Germinal center (tissue), 1 donor: ENCODE measurements at regions not wholly inside any gene's neighbourhood (a gene's known extent, or its start where the extent isn't known, plus 50 kb on each side); places are given as distances from the start of the nearest gene placed in this dataset.
"Not testable (repeated sequence)": the region's sequence is repeated elsewhere in the genome, so short reads cannot be mapped to it uniquely, and the experiment has no call there.

Source experiments
- DNase-seq: peaks from one replicate; pipeline ENCODE4 v3.0.0; 2012; ENCODE audit warnings: mixed read lengths, low spot score

DNA sequence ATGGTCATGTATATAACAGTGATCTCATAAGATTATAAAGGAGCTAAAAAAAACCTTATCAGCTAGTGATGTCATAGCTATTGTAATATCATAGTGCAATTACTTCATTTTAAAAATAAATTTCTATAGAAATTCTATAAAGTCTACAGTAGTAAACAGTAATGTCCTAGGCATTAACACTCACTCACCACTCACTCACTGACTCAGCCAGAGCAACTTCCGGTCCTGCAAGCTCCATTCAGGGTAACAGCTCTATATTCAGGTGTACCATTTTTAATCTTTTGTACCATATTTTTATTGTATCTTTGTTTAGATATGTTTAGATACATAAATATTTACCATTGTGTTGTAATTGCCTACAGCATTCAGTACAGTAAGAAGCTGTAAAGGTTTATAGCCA, 524.4 kb upstream of the CDH5 start:
- DNase-seq = no peak

DNA sequence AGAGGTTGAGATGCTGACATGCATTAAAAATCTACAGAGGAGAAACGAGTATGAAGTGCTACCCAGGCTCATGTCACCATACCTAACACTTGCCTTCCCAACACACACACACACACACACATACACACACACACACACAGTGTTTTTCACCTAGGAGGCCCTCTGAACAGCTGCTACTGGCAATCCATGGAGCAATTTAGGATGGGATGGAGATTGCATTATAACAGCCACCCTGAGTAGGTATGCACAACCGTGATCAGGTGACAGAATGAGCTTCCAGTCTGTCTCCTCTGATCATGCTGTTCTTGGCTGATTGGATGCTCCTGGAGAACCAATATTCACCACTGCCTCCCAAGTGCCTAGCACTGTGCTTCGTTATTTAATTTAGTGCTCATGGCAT, 528.5 kb upstream of the CDH5 start:
- DNase-seq = no peak

DNA sequence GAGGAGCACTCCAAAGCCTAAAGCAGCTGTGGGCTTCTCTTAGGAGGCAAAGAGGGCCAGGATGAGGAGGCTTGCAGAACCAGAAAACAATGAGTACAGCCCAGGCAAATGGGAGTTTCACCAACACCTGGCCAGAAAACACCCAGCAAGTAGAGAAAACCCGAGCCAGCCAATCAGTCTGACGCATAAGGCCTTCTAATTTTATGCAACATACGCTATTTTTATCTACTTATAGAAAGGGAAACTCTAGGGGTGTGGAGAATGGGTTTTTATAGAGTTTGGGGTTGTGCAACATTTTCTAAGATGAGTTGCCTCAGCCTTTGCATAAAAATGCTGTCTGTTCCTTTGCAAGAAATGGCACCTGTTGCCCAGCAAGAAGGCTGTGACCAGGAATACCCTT, 529.0 kb upstream of the CDH5 start:
- DNase-seq = no peak

DNA sequence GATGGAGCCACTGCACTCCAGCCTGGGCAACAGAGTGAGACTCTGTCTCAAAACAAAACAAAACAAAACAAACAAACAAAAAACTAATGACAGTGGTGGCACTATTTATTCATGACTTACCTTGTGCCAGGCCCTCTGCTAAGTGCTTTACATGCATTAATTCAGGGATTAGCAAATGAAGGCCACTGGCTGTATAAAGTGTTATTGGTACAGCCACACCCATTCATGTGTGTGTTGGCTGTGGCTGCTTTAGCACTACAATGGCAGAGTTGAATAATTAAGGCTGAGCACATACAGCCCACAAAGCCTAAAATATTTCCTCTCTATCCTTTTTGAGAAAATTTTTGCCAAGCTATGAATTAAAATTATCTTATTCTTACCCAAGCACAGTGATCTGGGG, 531.8 kb upstream of the CDH5 start:
- no peak for DNase-seq

DNA sequence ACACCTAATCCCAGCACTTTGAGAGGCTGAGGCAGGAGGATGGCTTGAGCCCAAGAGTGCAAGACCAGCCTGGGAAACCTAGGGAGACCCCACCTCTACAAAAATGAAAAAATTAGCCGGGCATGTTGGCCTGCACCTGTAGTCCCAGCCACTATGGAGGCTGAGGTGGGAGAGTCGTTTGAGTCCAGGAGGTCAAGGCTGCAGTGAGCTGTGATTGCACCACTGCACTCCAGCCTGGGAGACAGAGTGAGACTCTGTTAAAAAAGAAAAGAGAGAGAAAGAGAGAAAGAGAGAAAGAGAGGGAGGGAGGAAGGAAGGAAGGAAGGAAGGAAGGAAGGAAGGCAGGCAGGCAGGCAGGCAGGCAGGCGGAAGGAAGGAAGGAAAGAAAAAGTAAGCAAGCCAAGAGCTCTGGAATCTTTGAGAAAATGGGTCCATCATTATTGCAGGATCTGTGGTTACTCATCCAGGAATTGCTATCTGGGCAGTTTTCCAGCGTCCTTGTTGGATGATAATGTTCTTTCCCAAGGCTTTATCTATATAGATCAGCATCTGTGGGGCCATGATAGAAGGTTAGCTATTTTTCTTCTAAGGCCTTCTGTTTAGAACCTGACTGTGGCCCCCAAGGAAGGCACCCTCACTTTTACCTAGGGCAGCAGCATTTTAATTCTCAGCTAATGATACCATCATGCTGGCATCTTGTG, 533.2 kb upstream of the CDH5 start:
- DNase-seq = no peak

DNA sequence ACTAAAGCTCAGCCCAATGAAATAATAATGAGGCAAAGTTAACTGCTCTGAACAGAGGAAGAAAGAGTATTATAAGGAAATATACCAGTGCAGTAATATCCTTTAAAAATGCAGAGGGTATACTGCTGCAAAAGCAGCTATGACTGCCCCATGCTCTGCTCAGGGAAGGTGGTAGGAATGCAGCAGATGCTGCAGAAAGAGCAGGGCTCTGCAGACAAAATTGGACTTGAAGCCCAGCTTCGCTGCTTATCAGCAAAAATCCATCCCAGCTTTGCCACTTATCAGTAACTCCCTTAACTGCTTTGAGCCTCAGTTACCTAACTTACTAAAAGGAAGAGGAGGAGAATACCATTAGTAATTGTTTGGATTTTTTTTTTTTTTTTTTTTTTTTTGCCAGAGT, 533.8 kb upstream of the CDH5 start:
- DNase-seq = no peak

DNA sequence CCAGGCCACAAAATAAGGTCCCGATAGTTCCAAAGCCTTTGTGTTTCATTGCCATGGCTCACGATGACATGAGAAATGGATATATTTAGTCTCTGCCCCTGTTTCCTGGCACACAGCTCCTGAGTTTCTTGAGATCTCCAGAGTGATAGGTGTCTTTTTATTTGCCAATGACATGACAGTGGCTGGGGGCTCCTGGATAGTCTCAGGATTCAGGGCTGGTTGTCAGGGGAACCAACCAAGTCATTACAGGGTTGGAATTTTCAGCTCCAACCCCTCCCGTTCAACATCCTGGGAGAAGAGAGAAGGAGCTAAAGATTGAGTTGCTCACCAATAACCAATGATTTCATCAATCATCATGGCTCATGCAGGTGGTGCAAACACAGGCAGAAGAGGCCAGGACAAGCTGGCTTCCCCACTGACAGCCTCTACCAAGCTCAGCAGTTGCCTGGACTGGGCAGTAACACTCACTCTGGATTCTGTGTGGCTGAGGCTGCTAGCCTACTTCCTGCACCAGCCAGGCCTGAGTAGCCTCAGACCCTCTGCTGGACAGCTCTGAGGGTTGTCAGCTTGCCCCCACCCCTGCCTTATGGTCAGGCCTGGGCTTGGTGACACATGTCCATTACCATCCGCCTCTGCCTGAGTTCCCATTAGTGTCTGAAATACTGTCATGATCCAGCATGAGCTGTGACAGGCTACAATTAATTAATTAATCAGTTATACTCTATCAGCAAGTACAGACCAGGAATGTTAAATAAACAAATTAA, 534.4 kb upstream of the CDH5 start:
- no peak for DNase-seq

DNA sequence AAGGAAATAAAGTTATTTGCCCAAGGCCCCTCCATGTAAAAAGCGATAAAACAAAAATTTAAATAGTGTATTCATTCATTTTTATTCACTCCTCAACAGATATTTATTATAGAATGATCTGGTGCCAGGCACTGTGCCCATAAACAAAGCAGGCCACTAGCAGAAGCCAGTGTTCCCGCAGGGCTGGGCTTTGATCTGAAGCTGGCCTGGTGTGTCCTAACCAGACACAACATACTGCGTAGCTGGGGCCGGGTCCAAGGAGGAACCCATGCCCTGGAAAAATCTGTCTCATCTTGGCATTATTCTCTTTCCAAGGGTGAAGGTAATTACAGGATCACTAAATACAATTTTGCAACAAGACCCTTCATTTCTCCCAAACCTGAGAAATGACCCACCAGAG, 537.4 kb upstream of the CDH5 start:
- DNase-seq = no peak

DNA sequence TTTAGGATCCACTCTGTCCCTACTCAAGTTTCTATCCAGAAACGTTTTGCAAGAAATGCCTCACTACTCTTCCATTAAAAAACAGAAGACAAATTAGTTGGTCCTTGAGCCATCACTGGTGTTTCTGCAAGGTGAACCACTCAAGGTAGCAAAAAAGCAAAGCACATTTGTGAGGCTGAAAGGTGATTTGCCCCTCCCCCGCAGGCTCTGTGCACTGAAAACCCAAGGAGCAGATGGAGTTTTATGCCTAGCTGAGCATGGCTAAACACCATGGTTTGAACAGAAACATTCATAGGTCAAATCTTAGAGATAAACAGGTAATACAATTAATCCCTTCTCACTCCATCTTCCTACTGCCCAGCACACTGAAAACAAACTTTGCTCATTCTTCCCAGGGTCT, 538.2 kb upstream of the CDH5 start:
- no peak for DNase-seq

DNA sequence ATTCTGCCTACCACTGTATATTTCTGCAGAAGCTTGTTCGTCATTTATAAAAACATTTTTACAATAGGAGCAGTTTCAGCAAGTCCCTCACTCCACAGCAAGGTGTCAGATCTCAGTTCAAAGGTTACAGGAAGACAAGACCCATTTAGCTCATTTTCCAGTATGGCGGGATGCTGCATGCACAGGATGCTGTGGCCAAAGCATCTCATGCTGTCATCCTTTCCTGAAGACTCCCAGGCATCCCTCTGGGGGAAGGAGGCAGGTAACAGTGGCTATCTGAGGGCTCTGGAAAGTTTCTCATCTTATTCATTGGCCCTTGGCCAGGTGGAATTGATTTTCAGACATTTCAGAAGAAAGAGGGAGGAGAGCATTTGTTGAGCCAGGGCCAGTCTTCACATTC, 539.3 kb upstream of the CDH5 start:
- DNase-seq = no peak

DNA sequence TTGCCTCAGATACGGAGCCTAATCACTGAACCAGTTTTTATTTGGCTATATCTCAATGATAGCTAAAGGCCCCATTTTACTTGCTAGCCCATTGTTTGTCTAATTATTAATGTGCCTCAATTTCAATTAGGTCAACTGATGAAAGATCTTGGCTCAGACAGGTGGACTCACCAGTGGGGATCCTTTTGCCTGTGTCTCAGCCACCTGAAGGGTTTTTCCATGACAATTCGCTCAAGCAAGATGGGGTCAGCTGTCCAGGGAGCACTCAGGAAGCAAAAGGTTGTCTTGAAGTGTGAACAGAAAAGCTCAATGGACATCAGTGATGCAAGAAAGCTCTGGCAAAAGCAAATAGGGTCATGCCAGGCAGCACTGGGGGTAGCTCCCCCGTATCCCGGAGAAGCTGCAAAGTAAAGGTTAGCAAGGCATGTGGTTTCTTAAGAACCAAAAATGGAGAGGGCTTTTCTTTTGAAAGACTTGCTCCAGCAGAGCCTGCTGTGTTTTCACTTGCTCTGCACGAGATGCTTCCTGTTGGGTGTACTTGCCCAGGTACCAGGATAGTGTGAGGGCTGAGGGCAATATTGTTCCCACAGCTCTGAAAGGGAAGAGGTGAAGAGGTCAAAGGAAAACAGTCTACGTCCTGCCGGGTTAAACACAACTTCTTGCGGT, 541.2 kb upstream of the CDH5 start:
- no peak for DNase-seq

DNA sequence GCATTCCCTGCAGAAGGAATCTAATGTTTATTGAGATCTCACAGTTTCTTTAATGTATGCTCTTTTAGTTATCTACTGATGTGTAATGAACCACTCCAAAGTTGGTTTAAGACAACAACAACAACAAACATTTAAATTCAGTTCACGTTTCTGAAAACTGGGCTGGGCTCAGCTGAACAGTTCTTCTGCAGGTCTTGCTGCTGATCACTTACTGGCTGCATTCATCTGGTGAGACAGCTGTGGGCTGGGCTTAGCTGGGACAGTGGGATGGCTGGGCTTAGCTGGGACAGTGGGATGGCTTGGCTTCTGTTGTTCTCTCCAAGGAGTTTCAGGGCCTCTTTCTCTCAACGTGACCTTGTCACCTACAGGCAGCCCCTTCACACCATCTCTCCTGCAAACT, 544.3 kb upstream of the CDH5 start:
- no peak for DNase-seq

DNA sequence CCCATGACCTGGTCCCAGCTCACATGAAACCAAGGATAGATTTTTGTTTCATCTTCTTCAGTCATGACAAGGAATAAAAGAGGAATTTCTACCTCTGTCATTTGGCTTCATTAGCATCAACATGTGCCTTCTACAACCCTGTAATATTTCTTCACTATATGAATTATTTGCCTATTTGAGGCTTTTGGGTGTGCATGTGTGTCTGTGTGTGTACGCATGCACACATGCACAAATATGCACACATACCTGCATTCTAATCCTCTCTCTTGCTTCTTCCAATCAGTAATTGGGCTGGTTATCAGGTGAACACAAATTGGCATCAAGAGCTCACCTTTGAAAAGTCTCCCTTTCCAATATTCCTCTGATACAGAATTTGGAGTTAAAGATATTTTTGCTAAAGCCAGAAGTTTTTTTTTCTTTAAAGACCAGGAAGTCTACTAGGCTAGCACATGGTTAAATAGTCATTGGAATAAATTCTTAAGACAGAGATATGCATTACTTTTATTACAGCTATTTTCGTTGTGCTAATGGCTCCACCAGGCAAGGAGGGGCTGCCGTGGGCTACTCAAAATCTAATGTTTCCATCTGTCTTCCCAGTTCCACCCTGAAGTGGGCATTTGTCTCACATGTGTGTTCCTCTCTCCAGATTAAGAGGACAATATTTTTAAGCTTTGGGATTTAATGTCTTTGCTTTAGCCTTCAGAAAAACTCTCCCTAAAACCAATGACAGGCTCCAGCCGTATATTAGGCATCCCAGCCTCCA, 547.2 kb upstream of the CDH5 start:
- DNase-seq = no peak

DNA sequence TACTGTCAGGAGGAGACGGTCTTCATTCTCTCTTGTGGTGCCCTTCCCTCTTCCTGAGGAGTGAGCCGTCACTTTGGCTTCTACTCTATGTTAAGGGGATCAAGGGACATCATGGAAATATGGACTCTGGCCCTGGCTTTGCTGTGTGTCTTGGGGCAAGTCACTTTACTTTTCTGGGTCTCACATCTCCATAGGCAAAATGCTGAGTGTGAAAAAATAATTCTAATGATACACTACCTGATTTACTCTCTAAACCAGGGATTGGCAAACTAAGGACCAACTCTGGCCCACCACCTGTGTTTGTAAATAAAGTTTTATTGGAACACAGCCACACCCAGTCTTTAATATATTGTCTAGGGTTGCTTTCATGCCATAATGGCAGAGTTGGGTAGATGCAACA, 548.7 kb upstream of the CDH5 start:
- DNase-seq = no peak

DNA sequence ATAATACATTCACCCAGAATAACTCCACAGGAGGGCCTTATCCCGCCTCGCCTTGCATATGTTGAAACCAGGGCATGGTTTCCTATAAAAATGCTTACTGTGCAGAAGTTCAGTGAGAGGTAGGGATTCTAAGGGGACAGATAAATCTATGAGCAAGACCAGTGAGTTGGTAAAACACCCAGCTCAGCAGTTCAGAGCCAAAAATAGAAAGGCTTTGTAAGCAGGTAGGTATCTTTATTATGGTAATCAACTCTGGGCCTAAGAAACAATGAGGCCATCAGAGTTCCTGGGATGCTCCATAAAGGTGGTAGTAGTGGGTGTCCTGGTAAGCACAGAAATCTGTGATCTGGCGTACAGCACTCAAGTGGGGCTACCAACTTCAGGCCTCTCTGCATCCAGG, 549.4 kb upstream of the CDH5 start:
- no peak for DNase-seq

DNA sequence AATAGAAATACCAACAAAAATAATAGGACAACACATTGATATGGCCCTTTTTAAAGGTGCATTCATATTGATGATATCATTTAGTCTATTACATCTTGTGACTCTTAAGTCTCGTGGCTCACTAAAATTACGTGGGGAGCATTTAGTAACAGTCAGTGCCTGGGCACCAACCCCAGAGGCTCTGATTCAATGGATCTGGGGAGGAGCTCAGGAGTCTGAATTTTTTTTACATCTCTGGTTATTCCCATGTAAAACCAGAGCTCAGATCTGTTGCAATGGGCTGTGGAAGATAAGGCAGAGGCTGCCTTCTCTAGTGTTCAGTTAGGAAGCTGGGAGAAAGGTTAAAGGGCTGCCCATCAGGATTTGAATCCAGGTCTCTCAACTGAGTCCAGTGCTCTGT, 549.9 kb upstream of the CDH5 start:
- no peak for DNase-seq

DNA sequence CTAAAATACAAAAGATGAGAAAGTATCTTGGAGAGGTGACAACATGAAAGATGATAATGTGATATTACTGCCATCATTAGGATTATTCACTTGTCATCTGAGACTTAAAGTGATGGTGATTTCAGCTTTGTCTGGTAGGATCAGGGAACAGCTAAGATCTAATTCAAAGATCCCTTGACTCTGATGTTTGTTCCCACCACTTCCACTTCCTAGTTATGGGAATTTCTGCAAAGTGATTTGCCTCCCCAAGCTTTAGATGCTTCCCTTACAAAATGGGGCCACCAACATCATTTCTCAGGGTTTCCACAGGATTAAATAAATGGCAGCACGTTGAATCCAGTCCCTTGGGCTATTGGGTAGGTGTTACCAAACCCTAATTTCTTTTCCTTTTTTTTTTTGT, 550.8 kb upstream of the CDH5 start:
- no peak for DNase-seq

DNA sequence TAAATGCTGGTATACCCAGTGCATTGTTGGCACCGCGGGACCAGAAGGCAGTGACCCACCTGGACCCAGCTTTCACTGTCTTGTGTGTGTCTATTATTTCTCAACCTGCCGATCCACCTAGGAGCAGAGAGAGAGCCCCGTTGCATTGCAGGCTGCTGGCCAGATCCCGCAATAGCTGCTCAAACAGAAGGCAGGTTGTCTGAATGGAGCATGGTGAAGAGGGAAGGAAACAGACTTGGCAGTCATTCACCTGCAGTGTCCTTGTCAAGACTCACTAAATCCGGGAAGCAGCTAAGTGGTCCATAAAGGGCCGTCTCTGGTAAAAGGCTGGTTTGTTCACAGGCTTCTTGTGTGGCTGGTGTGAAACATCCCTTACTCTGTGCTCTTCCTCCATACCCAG, 552.6 kb upstream of the CDH5 start:
- DNase-seq = not testable (repeated sequence)

DNA sequence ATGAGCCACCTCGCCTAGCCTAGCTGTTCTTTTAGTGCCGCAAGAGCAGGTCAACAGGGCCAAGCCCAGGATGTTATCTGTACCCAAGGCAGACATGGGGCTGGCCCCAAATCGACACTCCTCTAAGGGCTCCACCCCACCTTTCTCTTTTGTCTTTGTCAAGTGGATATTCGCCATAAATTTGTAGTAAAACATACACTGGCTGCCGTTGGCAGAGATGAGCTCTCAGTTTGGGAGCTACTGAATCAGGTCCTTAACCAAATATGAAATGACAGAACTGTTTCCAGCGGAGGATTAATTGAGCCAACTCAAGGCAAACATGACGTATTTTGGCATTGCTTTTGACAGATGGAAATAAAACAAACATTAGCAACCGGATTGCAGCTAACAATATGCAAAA, 556.9 kb upstream of the CDH5 start:
- DNase-seq = no peak

DNA sequence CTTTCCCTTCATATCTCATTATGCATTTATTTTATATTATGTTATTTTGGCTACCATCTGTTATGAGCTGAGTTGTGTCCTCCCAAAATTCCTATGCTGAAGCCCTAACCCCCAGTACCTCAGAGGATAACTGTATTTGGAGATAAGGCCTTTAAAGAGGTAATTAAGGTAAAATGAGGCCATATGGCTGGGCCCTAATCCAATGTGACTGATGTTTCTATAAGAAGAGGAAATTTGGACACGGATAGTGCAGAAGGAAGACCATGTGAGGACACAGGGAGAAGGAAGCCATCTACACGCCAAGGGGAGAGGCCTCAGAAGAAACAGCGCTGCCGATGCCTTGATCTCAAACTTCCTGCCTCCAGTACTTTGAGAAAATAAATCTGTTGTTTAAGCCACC, 557.7 kb upstream of the CDH5 start:
- no peak for DNase-seq

DNA sequence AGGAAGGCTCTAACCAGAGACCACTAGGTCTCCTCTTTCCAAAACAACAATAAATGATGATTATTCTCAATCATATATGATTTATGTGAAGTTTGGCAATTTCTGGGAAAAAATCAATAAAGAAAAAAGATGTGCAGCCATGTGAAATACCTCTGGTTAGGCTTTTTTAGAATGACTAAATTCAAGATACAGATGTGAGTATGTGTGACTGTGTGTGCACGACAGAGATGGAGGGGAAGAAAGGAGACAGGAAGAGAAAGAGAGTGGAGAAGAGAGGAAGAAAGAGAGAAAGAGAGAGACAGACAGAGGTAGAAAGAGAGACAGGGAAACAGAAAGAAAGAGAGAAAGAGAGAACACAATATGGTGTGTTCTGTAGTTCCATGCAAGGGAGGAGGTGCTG, 558.6 kb upstream of the CDH5 start:
- DNase-seq = no peak

DNA sequence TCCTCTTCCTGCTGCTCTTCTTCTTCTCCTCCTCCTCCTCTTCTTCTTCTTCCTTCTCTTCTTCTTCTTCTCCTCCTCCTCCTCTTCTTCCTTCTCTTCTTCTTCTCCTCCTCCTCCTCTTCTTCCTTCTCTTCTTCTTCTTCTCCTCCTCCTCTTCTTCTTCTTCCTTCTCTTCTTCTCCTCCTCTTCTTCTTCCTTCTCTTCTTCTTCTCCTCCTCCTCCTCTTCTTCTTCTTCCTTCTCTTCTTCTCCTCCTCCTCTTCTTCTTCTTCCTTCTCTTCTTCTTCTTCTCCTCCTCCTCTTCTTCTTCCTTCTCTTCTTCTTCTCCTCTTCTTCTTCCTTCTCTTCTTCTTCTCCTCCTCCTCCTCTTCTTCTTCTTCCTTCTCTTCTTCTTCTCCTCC, 560.8 kb upstream of the CDH5 start:
- DNase-seq = not testable (repeated sequence)

DNA sequence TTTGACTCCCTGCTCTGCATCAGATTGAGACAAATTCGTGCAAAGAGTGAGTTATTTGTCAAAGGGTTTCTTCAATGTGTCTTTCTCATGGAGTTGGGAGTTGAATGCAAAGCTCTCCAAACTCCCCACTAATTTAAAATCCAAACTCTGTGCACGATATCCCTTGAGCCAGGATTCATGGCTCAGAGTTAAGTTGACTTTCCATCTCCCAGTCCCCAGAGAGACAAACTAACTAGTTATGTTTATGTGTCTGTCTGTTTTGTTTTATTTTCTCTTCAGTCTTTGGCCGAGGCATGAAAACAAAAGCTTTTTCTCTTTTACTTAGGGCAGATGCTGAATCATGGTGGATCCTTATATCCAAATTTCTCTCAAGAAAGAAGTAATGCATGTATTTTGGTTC, 570.0 kb upstream of the CDH5 start:
- no peak for DNase-seq
